Liver (tissue), 8 donors: ENCODE measurements at regions not wholly inside any gene's neighbourhood (a gene's known extent, or its start where the extent isn't known, plus 50 kb on each side); places are given as distances from the start of the nearest gene placed in this dataset.

Experiments used
- DNase-seq: peaks from one replicate; pipeline ENCODE4 v3.0.0-alpha.2; 2017; ENCODE audit warnings: low spot score
- H3K27ac ChIP-seq, 2 donors: one replicate each; pipeline ENCODE4 v1.7.0; 2013; ENCODE audit warnings: inconsistent platforms in 2 of 2, low read length in 2 of 2, control low read depth in 1 of 2, low read depth in 1 of 2, mild to moderate bottlenecking in 1 of 2
- H3K27me3 ChIP-seq, 4 donors: one replicate each; pipeline versions ENCODE4 v1.6.1 to v1.7.0; 2013; ENCODE audit warnings: low read length in 3 of 4, inconsistent platforms in 1 of 4, mild to moderate bottlenecking in 1 of 4, moderate library complexity in 1 of 4; ENCODE audit not compliant: control insufficient read depth in 4 of 4, insufficient read depth in 4 of 4
- H3K36me3 ChIP-seq, 4 donors: one replicate each; pipeline versions ENCODE4 v1.6.1 to v1.7.0; 2013; ENCODE audit warnings: low read length in 3 of 4, mild to moderate bottlenecking in 3 of 4, low read depth in 1 of 4, moderate library complexity in 1 of 4; ENCODE audit not compliant: control insufficient read depth in 4 of 4, insufficient read depth in 3 of 4
- H3K4me1 ChIP-seq, 4 donors: one replicate each; pipeline versions ENCODE4 v1.6.1 to v1.7.0; 2013; ENCODE audit warnings: low read length in 3 of 4, mild to moderate bottlenecking in 3 of 4, moderate library complexity in 1 of 4; ENCODE audit not compliant: control insufficient read depth in 4 of 4, insufficient read depth in 4 of 4
- H3K4me3 ChIP-seq, 3 donors: one replicate each; pipeline versions ENCODE4 v1.6.1 to v1.7.0; 2013; ENCODE audit warnings: low read length in 3 of 3, control low read depth in 1 of 3, low read depth in 1 of 3, mild to moderate bottlenecking in 1 of 3
- H3K9ac ChIP-seq, 2 donors: one replicate each; pipeline ENCODE4 v1.7.0; 2013; ENCODE audit warnings: low read length in 2 of 2, mild to moderate bottlenecking in 2 of 2, moderate library complexity in 2 of 2, control low read depth in 1 of 2, low read depth in 1 of 2
- H3K9me3 ChIP-seq, 4 donors: one replicate each; pipeline versions ENCODE4 v1.6.1 to v1.7.0; 2013; ENCODE audit warnings: low read length in 3 of 4; ENCODE audit not compliant: control insufficient read depth in 4 of 4
- ATF3 ChIP-seq: IDR thresholded peaks from 2 replicates; pipeline ENCODE4 v1.6.1; 2016; ENCODE audit warnings: antibody characterized with exemption
- CTCF ChIP-seq: fragments of 150-350 bp; IDR thresholded peaks from 2 replicates; pipeline ENCODE4 v1.5.1; 2017; ENCODE audit warnings: improper control_type of control experiment, low read depth, low read length; ENCODE audit not compliant: missing input control
- EGR1 ChIP-seq, 2 donors: IDR thresholded peaks; 2 replicates each; pipeline ENCODE4 v1.6.1; 2016 to 2018; ENCODE audit warnings: antibody characterized with exemption in 2 of 2, low read depth in 2 of 2
- HNF4G ChIP-seq: IDR thresholded peaks from 2 replicates; pipeline ENCODE4 v1.6.1; 2016; ENCODE audit warnings: antibody characterized with exemption
- JUND ChIP-seq, 2 donors: IDR thresholded peaks; 2 replicates each; pipeline ENCODE4 v1.6.1; 2016; ENCODE audit warnings: antibody characterized with exemption in 2 of 2
- MAX ChIP-seq: IDR thresholded peaks from 2 replicates; pipeline ENCODE4 v1.6.1; 2016; ENCODE audit warnings: antibody characterized with exemption
- NR2F2 ChIP-seq: IDR thresholded peaks from 2 replicates; pipeline ENCODE4 v1.6.1; 2016; ENCODE audit warnings: antibody characterized with exemption
- RAD21 ChIP-seq, 2 donors: IDR thresholded peaks; 2 replicates each; pipeline ENCODE4 v1.6.1; 2016; ENCODE audit warnings: antibody characterized with exemption in 2 of 2, mild to moderate bottlenecking in 2 of 2
- REST ChIP-seq: IDR thresholded peaks from 2 replicates; pipeline ENCODE4 v1.6.1; 2016; ENCODE audit warnings: antibody characterized with exemption, mild to moderate bottlenecking
- RXRA ChIP-seq, 2 donors: IDR thresholded peaks; 2 replicates each; pipeline ENCODE4 v1.6.1; 2017 to 2018; ENCODE audit warnings: antibody characterized with exemption in 2 of 2, mild to moderate bottlenecking in 1 of 2
- SP1 ChIP-seq: IDR thresholded peaks from 2 replicates; pipeline ENCODE4 v1.6.1; 2018; ENCODE audit warnings: antibody characterized with exemption, mild to moderate bottlenecking
- TAF1 ChIP-seq: conservative IDR thresholded peaks from 2 replicates; pipeline ENCODE4 v1.6.1; 2016; ENCODE audit warnings: antibody characterized with exemption, mild to moderate bottlenecking
- YY1 ChIP-seq: IDR thresholded peaks from 2 replicates; pipeline ENCODE4 v1.6.1; 2016; ENCODE audit warnings: antibody characterized with exemption, mild to moderate bottlenecking
- ZBTB33 ChIP-seq: IDR thresholded peaks from 2 replicates; pipeline ENCODE4 v1.6.1; 2016; ENCODE audit warnings: antibody characterized with exemption
- WGBS: extraction: QIAGEN DNeasy Blood & Tissue Kit; methylation state at CpG from one replicate; pipeline ENCODE4 v1.1.7; 2013; 5-methylcytosine and 5-hydroxymethylcytosine counted together
- donor health status: healthy.
- donor health status: healthy.
- donor health status: healthy.
- donor health status: healthy.
- donor health status: healthy.

GRCh38 chr14:94938016-94938415, 168.1 kb upstream of the GSC start:
- TF ChIP-seq TAF1 (no peak), HNF4G (no peak), SP1 (no peak), NR2F2 (no peak), ZBTB33 (no peak), REST (no peak), ATF3 (no peak), EGR1 (IDR thresholded peaks at IDR 0.05; ENCODE audit: low read depth in 2 of 2) (no peak), CTCF (no peak)
- 92% methylated on average over 2 of the region's 2 CpGs for WGBS
- H3K4me1 ChIP-seq: no peaks in the 10 kb centered on the region

GRCh38 chr14:94936901-94937685, 167.2 kb upstream of the GSC start:
- DNase-seq: no peak
- Histone ChIP-seq H3K27ac (no peak overlapping the region), H3K36me3 (no peaks in the 10 kb centered on the region), H3K9ac (no peak overlapping the region), H3K4me3 (no peak overlapping the region), H3K27me3 (peaks cover 0 to 5% (median 0%) of the 10 kb centered on the region in 4 donors), H3K4me1 (no peaks in the 10 kb centered on the region), H3K9me3 (no peaks in the 10 kb centered on the region)
- 74% methylated on average over 24 of the region's 24 CpGs for WGBS
- TF ChIP-seq ZBTB33: no peak
- no peak for TF ChIP-seq YY1
- TF ChIP-seq ATF3: no peak
- no peak for TF ChIP-seq JUND (IDR thresholded peaks at IDR 0.05)
- TF ChIP-seq CTCF: no peak
- TF ChIP-seq RAD21 (IDR thresholded peaks at IDR 0.05): no peak
- no peak for TF ChIP-seq RXRA (IDR thresholded peaks at IDR 0.05)
- no peak for TF ChIP-seq MAX

More at GRCh38 chr14:94938016-94938415, 168.1 kb upstream of the GSC start:
- Histone ChIP-seq H3K9me3 (no peaks in the 10 kb centered on the region), H3K36me3 (no peaks in the 10 kb centered on the region), H3K27me3 (peaks cover 0 to 5% (median 0%) of the 10 kb centered on the region in 4 donors), H3K4me3 (no peak overlapping the region), H3K27ac (no peak overlapping the region), H3K9ac (no peak overlapping the region)
- no peak for DNase-seq
